PC-3 (cell line): ENCODE measurements at regions not wholly inside any gene's neighbourhood (a gene's known extent, or its start where the extent isn't known, plus 50 kb on each side); places are given as distances from the start of the nearest gene placed in this dataset.

Source experiments
- ATAC-seq: fragments of 200-7000 bp; cut with Tn5 transposase; 2 replicates; pipeline ENCODE4 v1.9.1; 2020; ENCODE audit warnings: mild to moderate bottlenecking, moderate library complexity
- BruUV-seq: library from RNA; stranded (reverse); fragments of 400-500 nt; replicated peaks from 2 replicates; lab custom pipeline; 2021; lab: Mats Ljungman, UMichigan
- CTCF ChIA-PET: fragments of 300-600 bp; sonication (Branson Sonifier 250); formaldehyde crosslinking; loops from one replicate; lab custom pipeline; 2022; ENCODE audit warnings: antibody characterized with exemption; lab: Charles Lee
- POLR2A ChIA-PET: fragments of 300-600 bp; sonication (Branson Sonifier 250); formaldehyde crosslinking; loops from one replicate; lab custom pipeline; 2022; ENCODE audit warnings: antibody characterized with exemption; ENCODE audit not compliant: unreplicated experiment; lab: Charles Lee
- DNase-seq: peaks from one replicate; pipeline ENCODE4 v3.0.0-alpha.2; 2015
- H2AFZ ChIP-seq: fragments of 300-600 bp; sonication (generic); 2 replicates; pipeline ENCODE4 v1.6.0; 2016; ENCODE audit warnings: antibody characterized with exemption, low read length
- H3F3A ChIP-seq: fragments of 300-600 bp; sonication (generic); one replicate; pipeline ENCODE4 v1.6.0; 2017; ENCODE audit warnings: antibody characterized with exemption, low read length, control low read depth, mild to moderate bottlenecking; ENCODE audit not compliant: unreplicated experiment
- H3K27ac ChIP-seq: fragments of 300-600 bp; sonication (generic); 2 replicates; pipeline ENCODE4 v1.5.1; 2016; ENCODE audit warnings: mild to moderate bottlenecking, low read length
- H3K27me3 ChIP-seq: fragments of 300-600 bp; sonication (generic); 2 replicates; pipeline ENCODE4 v1.6.1; 2016; ENCODE audit warnings: low read length, mixed read lengths
- H3K36me3 ChIP-seq: fragments of 300-600 bp; sonication (generic); 2 replicates; pipeline ENCODE4 v1.6.1; 2016; ENCODE audit warnings: low read depth, mixed run types, low read length, mixed read lengths
- H3K4me1 ChIP-seq: fragments of 300-600 bp; sonication (generic); 2 replicates; pipeline ENCODE4 v1.5.1; 2016; ENCODE audit warnings: low read length; ENCODE audit not compliant: insufficient read depth
- H3K4me2 ChIP-seq: fragments of 300-600 bp; sonication (generic); 2 replicates; pipeline ENCODE4 v1.6.0; 2016; ENCODE audit warnings: low read length
- H3K4me3 ChIP-seq: fragments of 300-600 bp; sonication (generic); 2 replicates; pipeline ENCODE4 v1.5.1; 2016; ENCODE audit warnings: mild to moderate bottlenecking, low read length, mixed read lengths
- H3K79me2 ChIP-seq: fragments of 300-600 bp; sonication (generic); 2 replicates; pipeline ENCODE4 v1.6.1; 2017; ENCODE audit warnings: low read length, mixed read lengths
- H3K9ac ChIP-seq: fragments of 300-600 bp; sonication (generic); 2 replicates; pipeline ENCODE4 v1.6.0; 2016; ENCODE audit warnings: mild to moderate bottlenecking, low read length
- H3K9me2 ChIP-seq: fragments of 300-600 bp; sonication (generic); replicated peaks from 2 replicates; pipeline ENCODE4 v1.6.1; 2016; ENCODE audit warnings: mixed run types, low read length, mixed read lengths
- H3K9me3 ChIP-seq: fragments of 300-600 bp; sonication (generic); 2 replicates; pipeline ENCODE4 v1.6.1; 2016; ENCODE audit warnings: low read length, mixed read lengths
- H4K20me1 ChIP-seq: fragments of 300-600 bp; sonication (generic); 2 replicates; pipeline ENCODE4 v1.6.1; 2016; ENCODE audit warnings: low read length, mixed read lengths
- EZH2 ChIP-seq: fragments of 300-600 bp; sonication (generic); IDR thresholded peaks from one replicate; pipeline ENCODE4 v1.6.1; 2017; ENCODE audit warnings: antibody characterized with exemption, mild to moderate bottlenecking, low read length; ENCODE audit not compliant: unreplicated experiment
- EZH2phosphoT487 ChIP-seq: fragments of 300-600 bp; sonication (generic); IDR thresholded peaks from 2 replicates; pipeline ENCODE4 v1.6.1; 2018; ENCODE audit warnings: mild to moderate bottlenecking, antibody characterized with exemption, low read length, borderline replicate concordance
- intact Hi-C: fragments of 100-400 bp; cut with micrococcal nuclease; formaldehyde crosslinking; loops from 2 replicates; pipeline ENCODE4 v1.9.0; 2023
- TF ChIP-seq, protein P1 (sequence below): fragments of 300-600 bp; sonication (generic); conservative IDR thresholded peaks from 2 replicates; pipeline ENCODE4 v1.5.1; 2017; ENCODE audit warnings: antibody characterized with exemption, low read depth, mild to moderate bottlenecking, low read length

DNA sequence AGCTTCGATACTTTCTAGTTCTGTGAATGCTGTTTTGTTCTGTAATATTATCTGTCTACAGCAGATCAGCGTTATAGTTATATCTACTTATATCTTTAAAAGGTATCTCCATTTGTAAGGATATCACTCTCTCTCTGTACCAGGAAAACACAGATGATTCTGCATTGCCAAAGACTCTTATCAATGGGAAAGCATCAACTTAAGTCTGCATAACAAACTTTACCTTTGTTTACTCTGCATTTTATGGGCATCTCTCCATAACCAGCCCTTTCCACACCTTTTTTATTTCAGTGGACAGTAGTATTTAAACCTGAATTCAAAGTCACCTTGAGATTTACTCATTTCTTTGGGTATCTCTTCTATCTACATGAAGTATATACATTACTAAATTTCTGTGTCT lies 238.7 kb upstream of the GRM7 start:
- H3K4me2 ChIP-seq: no peak overlapping the region
- peaks cover 21% of the 10 kb centered on the region; the same call in 1 of the 2 replicates for H3K9me3 ChIP-seq
- DNase-seq (no peak), ATAC-seq (no peak)
- POLR2A ChIA-PET: no interaction called here
- H3K36me3 ChIP-seq: no peaks in the 10 kb centered on the region
- H3K79me2 ChIP-seq: no peaks in the 10 kb centered on the region
- H3K4me3 ChIP-seq: no peak overlapping the region
- no peaks in the 10 kb centered on the region for H3F3A ChIP-seq
- CTCF ChIA-PET: no interaction called here
- no peak overlapping the region for H3K27ac ChIP-seq
- H3K27me3 ChIP-seq: no peaks in the 10 kb centered on the region
- intact Hi-C loops: no loop called here
- no peak for TF ChIP-seq EZH2phosphoT487
- TF ChIP-seq, protein P1, sequence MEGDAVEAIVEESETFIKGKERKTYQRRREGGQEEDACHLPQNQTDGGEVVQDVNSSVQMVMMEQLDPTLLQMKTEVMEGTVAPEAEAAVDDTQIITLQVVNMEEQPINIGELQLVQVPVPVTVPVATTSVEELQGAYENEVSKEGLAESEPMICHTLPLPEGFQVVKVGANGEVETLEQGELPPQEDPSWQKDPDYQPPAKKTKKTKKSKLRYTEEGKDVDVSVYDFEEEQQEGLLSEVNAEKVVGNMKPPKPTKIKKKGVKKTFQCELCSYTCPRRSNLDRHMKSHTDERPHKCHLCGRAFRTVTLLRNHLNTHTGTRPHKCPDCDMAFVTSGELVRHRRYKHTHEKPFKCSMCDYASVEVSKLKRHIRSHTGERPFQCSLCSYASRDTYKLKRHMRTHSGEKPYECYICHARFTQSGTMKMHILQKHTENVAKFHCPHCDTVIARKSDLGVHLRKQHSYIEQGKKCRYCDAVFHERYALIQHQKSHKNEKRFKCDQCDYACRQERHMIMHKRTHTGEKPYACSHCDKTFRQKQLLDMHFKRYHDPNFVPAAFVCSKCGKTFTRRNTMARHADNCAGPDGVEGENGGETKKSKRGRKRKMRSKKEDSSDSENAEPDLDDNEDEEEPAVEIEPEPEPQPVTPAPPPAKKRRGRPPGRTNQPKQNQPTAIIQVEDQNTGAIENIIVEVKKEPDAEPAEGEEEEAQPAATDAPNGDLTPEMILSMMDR: no peak
- no peak for TF ChIP-seq EZH2
- H4K20me1 ChIP-seq: no peaks in the 10 kb centered on the region
- H3K9ac ChIP-seq: no peak overlapping the region
- no TSS peak for BruUV-seq
- H2AFZ ChIP-seq: no peak overlapping the region
- H3K4me1 ChIP-seq: no peaks in the 10 kb centered on the region
- no peaks in the 10 kb centered on the region for H3K9me2 ChIP-seq

DNA sequence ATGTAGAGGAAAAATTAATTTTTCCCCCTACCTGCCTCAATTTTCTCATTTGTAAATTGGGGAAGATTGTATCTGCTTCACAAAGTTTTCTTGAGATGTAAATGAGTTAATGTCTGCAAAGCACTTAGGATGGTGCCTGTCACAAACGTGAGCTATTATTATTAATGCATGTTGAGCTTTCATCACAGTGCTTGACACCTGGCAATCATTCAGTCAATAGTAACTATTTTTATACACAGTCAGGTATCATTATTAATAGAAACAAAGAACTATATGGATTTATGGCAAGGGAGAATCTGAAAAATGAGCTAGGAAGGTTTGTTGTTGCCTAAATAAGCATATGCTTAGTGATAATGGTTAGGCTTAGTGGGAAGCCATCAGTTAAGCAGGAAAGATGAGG lies 238.2 kb upstream of the GRM7 start:
- Histone ChIP-seq H3K4me2 (no peak overlapping the region), H3K4me1 (no peaks in the 10 kb centered on the region), H3K9me3 (peaks cover 16% of the 10 kb centered on the region; the same call in 1 of the 2 replicates), H3K4me3 (no peak overlapping the region), H3K9ac (no peak overlapping the region), H3F3A (no peaks in the 10 kb centered on the region), H4K20me1 (no peaks in the 10 kb centered on the region), H3K27me3 (no peaks in the 10 kb centered on the region), H3K27ac (no peak overlapping the region), H3K79me2 (no peaks in the 10 kb centered on the region), H3K36me3 (no peaks in the 10 kb centered on the region), H2AFZ (no peak overlapping the region), H3K9me2 (no peaks in the 10 kb centered on the region)
- ChIA-PET CTCF (no interaction called here), POLR2A (no interaction called here)
- TF ChIP-seq EZH2phosphoT487: no peak
- TF ChIP-seq EZH2: no peak
- TF ChIP-seq, protein P1: no peak
- BruUV-seq: no TSS peak
- DNase-seq (no peak), ATAC-seq (no peak)
- intact Hi-C loops: no loop called here

DNA sequence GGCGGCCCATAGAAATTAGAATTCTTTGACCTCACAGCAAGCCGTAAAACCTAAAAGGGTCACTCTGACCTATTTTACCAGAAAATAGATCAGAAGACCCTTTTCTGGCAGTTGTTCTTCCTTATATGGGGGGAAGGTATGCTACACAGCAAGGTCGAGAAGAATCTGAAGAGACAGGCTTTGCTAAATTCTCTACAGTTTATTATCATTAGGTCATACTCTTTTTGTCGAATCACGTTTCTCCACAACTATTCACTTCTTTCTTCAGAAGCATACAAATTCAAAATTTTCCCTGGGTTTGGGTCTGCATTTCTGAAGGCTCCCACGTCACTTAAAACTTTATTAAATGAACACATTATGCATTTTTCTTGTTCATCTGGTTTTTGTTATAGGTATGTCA lies 229.5 kb upstream of the GRM7 start:
- Histone ChIP-seq H4K20me1 (no peaks in the 10 kb centered on the region), H3K4me3 (no peak overlapping the region), H3K27ac (no peak overlapping the region), H3K79me2 (no peaks in the 10 kb centered on the region), H3K27me3 (no peaks in the 10 kb centered on the region), H3K36me3 (no peaks in the 10 kb centered on the region), H3K9ac (no peak overlapping the region), H3F3A (no peaks in the 10 kb centered on the region), H3K4me2 (no peak overlapping the region), H3K4me1 (no peaks in the 10 kb centered on the region), H3K9me2 (no peaks in the 10 kb centered on the region), H3K9me3 (0 out of 2 replicates have a peak, but pooled peaks cover 9% of the 10 kb centered on the region), H2AFZ (no peak overlapping the region)
- no peak for TF ChIP-seq EZH2
- DNase-seq: no peak
- POLR2A ChIA-PET: no interaction called here
- CTCF ChIA-PET: no interaction called here
- no TSS peak for BruUV-seq
- intact Hi-C loops: no loop called here
- ATAC-seq: no peak
